HepG2 (cell line): ENCODE measurements at regions not wholly inside any gene's neighbourhood (a gene's known extent, or its start where the extent isn't known, plus 50 kb on each side); places are given as distances from the start of the nearest gene placed in this dataset.

Experiments used
- HMG20A ChIP-seq: IDR thresholded peaks from 2 replicates; pipeline ENCODE4 v1.6.1; 2016; ENCODE audit warnings: borderline replicate concordance
- MTA3 ChIP-seq: sonication (generic); formaldehyde crosslinking; IDR thresholded peaks from 2 replicates; pipeline ENCODE4 v1.4.0; 2020; ENCODE audit warnings: missing genetic modification reagents
- SIX4 ChIP-seq: sonication (generic); formaldehyde crosslinking; IDR thresholded peaks from 2 replicates; pipeline ENCODE4 v1.4.0; 2020; ENCODE audit warnings: missing genetic modification reagents
- ZNF660 ChIP-seq: sonication (generic); formaldehyde crosslinking; IDR thresholded peaks from 2 replicates; pipeline ENCODE4 v1.5.1; 2020; ENCODE audit warnings: mild to moderate bottlenecking, low read depth, missing genetic modification reagents, borderline replicate concordance
- ZZZ3 ChIP-seq: sonication (generic); formaldehyde crosslinking; IDR thresholded peaks from 2 replicates; pipeline ENCODE4 v1.4.0; 2020; ENCODE audit warnings: missing genetic modification reagents, mild to moderate bottlenecking, borderline replicate concordance
- TF ChIP-seq, protein P1 (sequence below): sonication (generic); formaldehyde crosslinking; IDR thresholded peaks from 2 replicates; pipeline ENCODE4 v1.5.0; 2020; ENCODE audit warnings: mild to moderate bottlenecking, missing genetic modification reagents, moderate library complexity

DNA sequence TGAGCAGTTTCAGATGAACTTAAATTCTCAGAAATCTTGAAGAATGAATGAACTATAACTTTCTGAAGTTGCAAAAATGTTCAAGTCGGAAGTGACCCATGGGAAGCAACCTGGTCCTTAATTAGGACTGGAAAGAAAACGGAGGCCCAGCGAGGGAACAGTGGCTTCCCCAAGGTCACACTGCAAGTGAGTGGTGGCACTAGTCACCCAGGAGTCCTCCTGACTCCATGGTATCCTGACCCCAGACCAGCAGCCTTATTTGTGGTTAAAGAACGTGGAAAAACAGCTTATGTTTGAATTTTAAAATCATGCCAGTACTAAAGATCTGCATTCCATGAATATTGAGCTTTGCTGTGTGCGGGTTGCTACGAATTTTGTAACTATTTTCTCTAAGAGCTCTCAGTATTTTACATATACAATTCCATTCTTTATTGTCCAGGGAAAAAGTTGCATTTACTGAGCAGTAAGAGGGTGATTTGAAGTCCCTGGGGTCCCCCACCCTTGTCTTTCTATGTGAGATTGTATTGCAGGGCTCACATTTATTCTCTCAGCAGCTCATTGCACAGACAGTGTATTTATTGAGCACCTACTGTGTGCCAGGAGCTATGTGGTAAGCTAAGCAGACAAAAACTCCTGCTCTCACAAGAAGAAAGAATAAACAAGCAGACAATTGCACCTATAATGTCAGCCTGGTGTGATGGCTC is 61.6 kb upstream of the ATP5PO start:
- TF ChIP-seq ZZZ3 (CRISPR knock-in tag) (no peak), HMG20A (CRISPR knock-in tag) (no peak), SIX4 (CRISPR knock-in tag) (no peak), MTA3 (CRISPR knock-in tag) (no peak), ZNF660 (no peak)
- TF ChIP-seq, protein P1, sequence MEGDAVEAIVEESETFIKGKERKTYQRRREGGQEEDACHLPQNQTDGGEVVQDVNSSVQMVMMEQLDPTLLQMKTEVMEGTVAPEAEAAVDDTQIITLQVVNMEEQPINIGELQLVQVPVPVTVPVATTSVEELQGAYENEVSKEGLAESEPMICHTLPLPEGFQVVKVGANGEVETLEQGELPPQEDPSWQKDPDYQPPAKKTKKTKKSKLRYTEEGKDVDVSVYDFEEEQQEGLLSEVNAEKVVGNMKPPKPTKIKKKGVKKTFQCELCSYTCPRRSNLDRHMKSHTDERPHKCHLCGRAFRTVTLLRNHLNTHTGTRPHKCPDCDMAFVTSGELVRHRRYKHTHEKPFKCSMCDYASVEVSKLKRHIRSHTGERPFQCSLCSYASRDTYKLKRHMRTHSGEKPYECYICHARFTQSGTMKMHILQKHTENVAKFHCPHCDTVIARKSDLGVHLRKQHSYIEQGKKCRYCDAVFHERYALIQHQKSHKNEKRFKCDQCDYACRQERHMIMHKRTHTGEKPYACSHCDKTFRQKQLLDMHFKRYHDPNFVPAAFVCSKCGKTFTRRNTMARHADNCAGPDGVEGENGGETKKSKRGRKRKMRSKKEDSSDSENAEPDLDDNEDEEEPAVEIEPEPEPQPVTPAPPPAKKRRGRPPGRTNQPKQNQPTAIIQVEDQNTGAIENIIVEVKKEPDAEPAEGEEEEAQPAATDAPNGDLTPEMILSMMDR (CRISPR knock-in tag): no peak
